ENCODE measurements at regions not wholly inside any gene's neighbourhood (a gene's known extent, or its start where the extent isn't known, plus 50 kb on each side); places are given as distances from the start of the nearest gene placed in this dataset.

- 59% methylated on average over 3 of the region's 3 CpGs for WGBS (ENCODE audit: insufficient coverage, low coverage, missing lambda C conversion rate)
- Histone ChIP-seq H4K20me1 (replicated peaks; ENCODE audit: control insufficient read depth, insufficient read depth, low read length) (no peaks in the 10 kb centered on the region), H3K27me3 (ENCODE audit: control insufficient read depth in 2 of 2, insufficient read depth in 2 of 2, low read length in 2 of 2) (no peaks in the 10 kb centered on the region), H3K9ac (ENCODE audit: insufficient read depth in 1 of 2, low read depth in 2 of 2, low read length in 2 of 2) (no peak overlapping the region), H3K4me1 (replicated peaks in 1 of 2; ENCODE audit: control insufficient read depth in 2 of 2, insufficient read depth in 2 of 2, low read length in 2 of 2) (peaks cover 5 to 29% of the 10 kb centered on the region in 2 experiments; a peak in 4 of 5 replicates), H3K79me2 (ENCODE audit: control insufficient read depth, insufficient read depth, low read length) (no peaks in the 10 kb centered on the region), H3K36me3 (ENCODE audit: control insufficient read depth, insufficient read depth, low read length) (no peaks in the 10 kb centered on the region), H3K27ac (ENCODE audit: extremely low read depth, low read depth, low read length) (no peak overlapping the region), H3K9me3 (replicated peaks; ENCODE audit: control insufficient read depth, insufficient read depth, low read depth, low read length) (no peaks in the 10 kb centered on the region; the same call in 1 of the 2 replicates), H3K4me2 (ENCODE audit: insufficient read depth, low read length) (no peak overlapping the region), H2AFZ (ENCODE audit: low read depth, low read length) (no peak overlapping the region), H3K4me3 (no peak overlapping the region), H3K9me1 (ENCODE audit: control insufficient read depth, insufficient read depth, low read length) (no peaks in the 10 kb centered on the region)
- FAIRE-seq (no peak), DNase-seq (ENCODE audit: extremely low read depth in 1 of 4, low spot score in 3 of 4) (no peak), ATAC-seq (no peak)
- no TSS peak for BruUV-seq (replicated peaks)
- ChIA-PET POLR2A (interaction anchor here (1.2 kb wide), 1 partner anchor 10 kb away, joined by 3 read pairs; no protein-coding TSS in a partner anchor), CTCF (ENCODE audit: low intra/inter-chr PET ratio) (no interaction called here)
- in situ Hi-C loops (cut with MboI), result no loop called here
- TF ChIP-seq SIX5 (IDR thresholded peaks at IDR 0.05; ENCODE audit: borderline replicate concordance in 1 of 2, insufficient read depth in 1 of 2, low read depth in 1 of 2, low read length in 2 of 2), result no peak
- no peak for TF ChIP-seq EGR1 (conservative IDR thresholded peaks at IDR 0.05)
- TF ChIP-seq L3MBTL2 (IDR thresholded peaks at IDR 0.05), result no peak
- TF ChIP-seq EHMT2 (IDR thresholded peaks at IDR 0.05), result no peak
- TF ChIP-seq, protein P1, sequence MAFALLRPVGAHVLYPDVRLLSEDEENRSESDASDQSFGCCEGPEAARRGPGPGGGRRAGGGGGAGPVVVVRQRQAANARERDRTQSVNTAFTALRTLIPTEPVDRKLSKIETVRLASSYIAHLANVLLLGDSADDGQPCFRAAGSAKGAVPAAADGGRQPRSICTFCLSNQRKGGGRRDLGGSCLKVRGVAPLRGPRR (CRISPR knock-in tag; IDR thresholded peaks at IDR 0.05), result no peak
- TF ChIP-seq TFE3 (CRISPR knock-in tag; IDR thresholded peaks at IDR 0.05), result no peak
- no peak for TF ChIP-seq HDAC2 (IDR thresholded peaks at IDR 0.05)
- TF ChIP-seq, protein P2, sequence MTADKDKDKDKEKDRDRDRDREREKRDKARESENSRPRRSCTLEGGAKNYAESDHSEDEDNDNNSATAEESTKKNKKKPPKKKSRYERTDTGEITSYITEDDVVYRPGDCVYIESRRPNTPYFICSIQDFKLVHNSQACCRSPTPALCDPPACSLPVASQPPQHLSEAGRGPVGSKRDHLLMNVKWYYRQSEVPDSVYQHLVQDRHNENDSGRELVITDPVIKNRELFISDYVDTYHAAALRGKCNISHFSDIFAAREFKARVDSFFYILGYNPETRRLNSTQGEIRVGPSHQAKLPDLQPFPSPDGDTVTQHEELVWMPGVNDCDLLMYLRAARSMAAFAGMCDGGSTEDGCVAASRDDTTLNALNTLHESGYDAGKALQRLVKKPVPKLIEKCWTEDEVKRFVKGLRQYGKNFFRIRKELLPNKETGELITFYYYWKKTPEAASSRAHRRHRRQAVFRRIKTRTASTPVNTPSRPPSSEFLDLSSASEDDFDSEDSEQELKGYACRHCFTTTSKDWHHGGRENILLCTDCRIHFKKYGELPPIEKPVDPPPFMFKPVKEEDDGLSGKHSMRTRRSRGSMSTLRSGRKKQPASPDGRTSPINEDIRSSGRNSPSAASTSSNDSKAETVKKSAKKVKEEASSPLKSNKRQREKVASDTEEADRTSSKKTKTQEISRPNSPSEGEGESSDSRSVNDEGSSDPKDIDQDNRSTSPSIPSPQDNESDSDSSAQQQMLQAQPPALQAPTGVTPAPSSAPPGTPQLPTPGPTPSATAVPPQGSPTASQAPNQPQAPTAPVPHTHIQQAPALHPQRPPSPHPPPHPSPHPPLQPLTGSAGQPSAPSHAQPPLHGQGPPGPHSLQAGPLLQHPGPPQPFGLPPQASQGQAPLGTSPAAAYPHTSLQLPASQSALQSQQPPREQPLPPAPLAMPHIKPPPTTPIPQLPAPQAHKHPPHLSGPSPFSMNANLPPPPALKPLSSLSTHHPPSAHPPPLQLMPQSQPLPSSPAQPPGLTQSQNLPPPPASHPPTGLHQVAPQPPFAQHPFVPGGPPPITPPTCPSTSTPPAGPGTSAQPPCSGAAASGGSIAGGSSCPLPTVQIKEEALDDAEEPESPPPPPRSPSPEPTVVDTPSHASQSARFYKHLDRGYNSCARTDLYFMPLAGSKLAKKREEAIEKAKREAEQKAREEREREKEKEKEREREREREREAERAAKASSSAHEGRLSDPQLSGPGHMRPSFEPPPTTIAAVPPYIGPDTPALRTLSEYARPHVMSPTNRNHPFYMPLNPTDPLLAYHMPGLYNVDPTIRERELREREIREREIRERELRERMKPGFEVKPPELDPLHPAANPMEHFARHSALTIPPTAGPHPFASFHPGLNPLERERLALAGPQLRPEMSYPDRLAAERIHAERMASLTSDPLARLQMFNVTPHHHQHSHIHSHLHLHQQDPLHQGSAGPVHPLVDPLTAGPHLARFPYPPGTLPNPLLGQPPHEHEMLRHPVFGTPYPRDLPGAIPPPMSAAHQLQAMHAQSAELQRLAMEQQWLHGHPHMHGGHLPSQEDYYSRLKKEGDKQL (CRISPR knock-in tag; IDR thresholded peaks at IDR 0.05; ENCODE audit: borderline replicate concordance), result no peak
- no peak for TF ChIP-seq HDAC8 (tag; IDR thresholded peaks at IDR 0.05)
- no peak for TF ChIP-seq TARDBP (IDR thresholded peaks at IDR 0.05)
- no peak for TF ChIP-seq SIN3A (IDR thresholded peaks at IDR 0.05; ENCODE audit: borderline replicate concordance in 2 of 2, control insufficient read depth in 1 of 2, low read depth in 2 of 2, low read length in 2 of 2)
- no peak for TF ChIP-seq GTF2E2 (tag; IDR thresholded peaks at IDR 0.05)
- TF ChIP-seq NKRF (IDR thresholded peaks at IDR 0.05; ENCODE audit: borderline replicate concordance), result no peak
- no peak for TF ChIP-seq NFXL1 (CRISPR knock-in tag; IDR thresholded peaks at IDR 0.05)
- intact Hi-C loops (cut with micrococcal nuclease), result no loop called here
These were observed 55.4 kb downstream of the CTSL start for GRCh38 chr9:87781331-87781730.
